ENCODE measurements at regions not wholly inside any gene's neighbourhood (a gene's known extent, or its start where the extent isn't known, plus 50 kb on each side); places are given as distances from the start of the nearest gene placed in this dataset.

DNA sequence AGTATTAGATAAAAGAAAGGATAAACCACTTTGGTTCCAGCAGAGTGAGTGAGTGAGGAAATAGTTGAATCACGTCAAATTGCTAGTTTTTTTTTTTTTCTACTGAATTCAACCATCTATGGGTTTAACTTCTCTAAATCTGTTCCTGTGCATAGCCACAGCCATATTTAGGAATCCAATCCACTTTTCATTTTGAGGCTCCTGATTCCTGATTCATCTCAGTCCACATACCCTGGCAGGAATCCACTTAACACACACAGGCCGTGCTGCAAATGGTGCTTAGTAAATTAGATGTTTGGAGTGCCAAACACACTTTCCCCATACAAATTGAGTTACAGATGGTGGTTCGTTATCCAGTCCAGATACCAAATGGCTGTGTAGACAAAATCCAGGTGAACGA, 220.3 kb downstream of the ALDH8A1 start:
- no peak overlapping the region for H3K27ac ChIP-seq
- TF ChIP-seq ZFX (IDR thresholded peaks at IDR 0.05): no peak
- TF ChIP-seq, protein P1, sequence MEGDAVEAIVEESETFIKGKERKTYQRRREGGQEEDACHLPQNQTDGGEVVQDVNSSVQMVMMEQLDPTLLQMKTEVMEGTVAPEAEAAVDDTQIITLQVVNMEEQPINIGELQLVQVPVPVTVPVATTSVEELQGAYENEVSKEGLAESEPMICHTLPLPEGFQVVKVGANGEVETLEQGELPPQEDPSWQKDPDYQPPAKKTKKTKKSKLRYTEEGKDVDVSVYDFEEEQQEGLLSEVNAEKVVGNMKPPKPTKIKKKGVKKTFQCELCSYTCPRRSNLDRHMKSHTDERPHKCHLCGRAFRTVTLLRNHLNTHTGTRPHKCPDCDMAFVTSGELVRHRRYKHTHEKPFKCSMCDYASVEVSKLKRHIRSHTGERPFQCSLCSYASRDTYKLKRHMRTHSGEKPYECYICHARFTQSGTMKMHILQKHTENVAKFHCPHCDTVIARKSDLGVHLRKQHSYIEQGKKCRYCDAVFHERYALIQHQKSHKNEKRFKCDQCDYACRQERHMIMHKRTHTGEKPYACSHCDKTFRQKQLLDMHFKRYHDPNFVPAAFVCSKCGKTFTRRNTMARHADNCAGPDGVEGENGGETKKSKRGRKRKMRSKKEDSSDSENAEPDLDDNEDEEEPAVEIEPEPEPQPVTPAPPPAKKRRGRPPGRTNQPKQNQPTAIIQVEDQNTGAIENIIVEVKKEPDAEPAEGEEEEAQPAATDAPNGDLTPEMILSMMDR (conservative IDR thresholded peaks at IDR 0.05): no peak

DNA sequence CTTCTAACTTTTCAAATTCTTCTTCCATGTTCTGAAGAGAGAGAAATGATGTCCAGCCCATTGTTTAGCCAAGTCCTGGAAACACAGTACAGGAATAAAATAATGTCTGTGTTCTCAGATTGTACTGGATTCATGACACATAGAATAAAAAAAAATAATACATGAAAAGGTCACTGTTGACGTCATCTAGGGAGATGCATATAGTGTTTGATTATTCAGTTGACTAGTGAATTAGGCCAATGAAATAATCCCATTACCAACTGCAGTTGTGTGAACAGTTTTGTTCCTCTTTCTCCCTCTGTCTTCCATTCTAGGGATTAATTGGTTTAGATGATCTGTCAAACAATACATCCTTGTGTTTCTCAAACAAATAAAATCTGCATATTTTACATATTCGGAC, 222.8 kb downstream of the ALDH8A1 start:
- no peak overlapping the region for H3K27ac ChIP-seq
- TF ChIP-seq, protein P1 (conservative IDR thresholded peaks at IDR 0.05): no peak
- TF ChIP-seq ZFX (IDR thresholded peaks at IDR 0.05): no peak

DNA sequence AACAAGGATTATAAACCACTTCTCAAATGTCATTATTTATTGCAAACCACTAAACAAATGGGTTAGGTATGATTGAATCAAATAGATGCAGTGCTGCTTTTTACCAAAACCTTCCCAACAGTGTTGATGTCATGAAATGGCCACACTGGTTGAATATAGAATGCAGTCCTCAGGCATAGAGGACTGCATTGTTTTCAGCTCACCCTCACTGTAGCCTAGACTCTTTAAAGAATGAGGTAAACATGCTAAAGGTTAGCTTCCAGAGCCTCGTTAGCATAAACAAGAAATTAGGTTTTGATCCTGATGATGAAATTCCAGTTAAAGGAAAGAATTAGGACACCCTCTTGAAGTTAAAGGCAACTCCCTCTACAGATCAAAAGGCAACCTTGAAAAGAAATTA, 224.3 kb downstream of the ALDH8A1 start:
- H3K27ac ChIP-seq: no peak overlapping the region
- TF ChIP-seq, protein P1 (conservative IDR thresholded peaks at IDR 0.05): no peak
- no peak for TF ChIP-seq ZFX (IDR thresholded peaks at IDR 0.05)

DNA sequence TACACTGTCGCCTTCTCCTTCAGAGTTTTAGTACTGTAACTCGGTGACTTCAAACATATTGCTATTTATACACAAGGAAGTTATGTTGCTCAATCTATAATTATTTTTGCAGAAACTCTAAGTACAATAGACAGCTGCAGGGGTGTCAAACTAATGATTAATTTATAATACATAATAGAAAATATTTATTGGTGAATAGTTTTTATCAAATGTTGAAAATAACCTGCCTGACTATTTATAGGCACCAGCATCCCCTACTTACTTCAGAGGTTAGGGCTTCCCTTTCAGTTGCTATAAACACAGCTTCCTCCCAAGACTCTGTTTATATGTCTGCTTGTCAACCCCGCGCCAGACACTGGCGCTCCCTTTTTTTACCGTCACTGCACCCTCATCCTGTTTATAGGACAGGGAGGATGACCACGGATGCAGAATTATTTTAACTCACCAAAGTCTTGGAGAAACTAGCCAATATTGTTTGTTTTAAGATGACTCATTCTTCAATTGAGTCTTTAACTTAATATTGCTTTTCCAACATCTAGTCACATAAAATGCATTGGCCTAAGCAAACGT, 225.0 kb downstream of the ALDH8A1 start:
- no peak for TF ChIP-seq ZFX (IDR thresholded peaks at IDR 0.05)
- TF ChIP-seq, protein P1 (conservative IDR thresholded peaks at IDR 0.05): no peak

DNA sequence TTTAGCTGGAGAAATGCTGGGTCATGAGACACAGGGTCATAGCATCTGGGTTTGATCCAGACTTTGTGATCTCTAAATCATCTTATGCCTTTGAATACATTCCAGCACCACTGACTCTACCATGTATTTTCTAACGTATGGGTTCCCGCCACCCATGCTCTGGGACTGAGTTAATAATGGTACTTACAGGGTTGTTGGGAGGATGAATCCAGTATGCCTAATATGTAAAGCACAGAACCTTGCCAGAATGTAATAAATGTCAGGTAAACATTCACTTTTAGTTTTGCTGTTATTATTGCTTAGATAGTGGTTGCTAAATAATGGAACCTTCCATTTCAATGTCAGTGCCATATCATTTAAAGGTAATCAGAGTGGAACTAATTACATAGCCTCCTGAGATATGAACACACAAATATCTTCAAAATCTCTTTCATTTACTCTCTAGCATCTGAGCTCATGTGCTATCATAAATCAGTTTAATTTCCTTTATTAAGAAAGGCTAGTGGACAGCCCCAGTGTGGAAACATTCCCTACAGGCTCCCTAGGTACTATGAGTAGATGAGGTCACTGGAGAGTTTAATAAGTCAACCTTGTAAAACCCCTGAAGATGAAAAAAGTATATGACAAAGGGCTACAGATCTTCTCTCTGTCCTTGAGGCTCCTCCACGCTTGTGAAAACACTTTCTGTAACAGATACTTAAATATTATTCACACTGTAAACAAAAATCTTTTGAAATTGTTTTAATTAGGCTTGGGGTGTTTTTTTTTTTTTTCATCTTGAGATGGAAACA, 226.6 kb downstream of the ALDH8A1 start:
- no peak overlapping the region for H3K27ac ChIP-seq
- TF ChIP-seq, protein P1 (conservative IDR thresholded peaks at IDR 0.05): no peak
- no peak for TF ChIP-seq ZFX (IDR thresholded peaks at IDR 0.05)

More for the DNA sequence above, 225.0 kb downstream of the ALDH8A1 start:
- H3K27ac ChIP-seq: no peak overlapping the region

DNA sequence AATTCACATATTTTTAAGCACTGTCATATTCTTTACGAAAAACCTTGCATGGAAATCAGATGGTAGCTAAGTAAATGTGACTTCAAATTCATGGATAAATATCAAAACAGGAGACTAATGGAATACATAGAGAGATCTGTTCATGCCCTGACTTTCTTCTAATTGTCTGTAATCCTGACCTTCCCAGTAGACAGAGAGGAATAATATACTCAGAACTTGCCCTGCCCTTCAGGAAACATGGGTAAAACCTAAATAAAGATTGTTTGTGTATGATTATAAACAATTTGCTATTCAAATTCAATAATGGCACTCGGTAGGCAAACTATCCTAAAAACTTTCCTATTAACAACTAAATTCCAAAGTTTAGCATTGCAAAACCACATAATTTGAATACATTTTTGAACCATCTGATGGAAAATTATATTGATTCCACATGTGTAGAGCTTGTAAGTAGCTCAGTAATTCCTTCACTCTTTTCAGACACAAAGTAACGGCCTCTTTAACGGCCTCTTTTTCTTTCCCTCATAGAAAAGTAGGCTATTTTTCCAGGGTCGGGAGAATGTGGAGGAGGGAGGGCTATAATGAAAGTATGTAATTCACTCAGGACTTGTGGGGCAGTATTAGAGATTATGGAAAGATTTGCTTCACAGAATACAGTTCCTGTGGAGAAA, 227.6 kb downstream of the ALDH8A1 start:
- TF ChIP-seq, protein P1 (conservative IDR thresholded peaks at IDR 0.05): no peak
- no peak for TF ChIP-seq ZFX (IDR thresholded peaks at IDR 0.05)
- no peak overlapping the region for H3K27ac ChIP-seq

DNA sequence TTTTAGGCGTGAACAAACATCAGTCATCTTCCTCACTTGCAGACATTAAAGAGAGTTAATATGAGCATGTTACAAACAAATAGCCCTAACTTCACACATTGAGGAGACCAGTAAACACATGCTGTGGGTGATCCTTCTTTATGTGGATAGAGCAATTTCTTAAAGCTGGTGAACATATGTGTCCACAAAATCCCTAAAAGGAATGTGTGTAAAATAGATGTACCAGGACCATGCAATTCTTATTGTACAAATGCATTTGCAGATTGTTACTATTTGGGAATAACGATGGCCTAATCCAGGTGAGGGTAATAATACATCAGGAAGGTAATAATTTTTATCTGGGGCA, 228.9 kb downstream of the ALDH8A1 start:
- TF ChIP-seq, protein P1 (conservative IDR thresholded peaks at IDR 0.05): no peak
- no peak for TF ChIP-seq ZFX (IDR thresholded peaks at IDR 0.05)
- H3K27ac ChIP-seq: no peak overlapping the region
